HG02973 (cell line): ENCODE measurements at regions not wholly inside any gene's neighbourhood (a gene's known extent, or its start where the extent isn't known, plus 50 kb on each side); places are given as distances from the start of the nearest gene placed in this dataset.

ENCODE experiments used
- ATAC-seq: cut with Tn5 transposase; IDR thresholded peaks from one replicate; pipeline ENCODE4 v1.9.1; 2021; ENCODE audit warnings: moderate library complexity; ENCODE audit not compliant: unreplicated experiment

GRCh38 chr5:61949054-61949678 lies 356.8 kb upstream of the KIF2A start:
- no peak for ATAC-seq

DNA sequence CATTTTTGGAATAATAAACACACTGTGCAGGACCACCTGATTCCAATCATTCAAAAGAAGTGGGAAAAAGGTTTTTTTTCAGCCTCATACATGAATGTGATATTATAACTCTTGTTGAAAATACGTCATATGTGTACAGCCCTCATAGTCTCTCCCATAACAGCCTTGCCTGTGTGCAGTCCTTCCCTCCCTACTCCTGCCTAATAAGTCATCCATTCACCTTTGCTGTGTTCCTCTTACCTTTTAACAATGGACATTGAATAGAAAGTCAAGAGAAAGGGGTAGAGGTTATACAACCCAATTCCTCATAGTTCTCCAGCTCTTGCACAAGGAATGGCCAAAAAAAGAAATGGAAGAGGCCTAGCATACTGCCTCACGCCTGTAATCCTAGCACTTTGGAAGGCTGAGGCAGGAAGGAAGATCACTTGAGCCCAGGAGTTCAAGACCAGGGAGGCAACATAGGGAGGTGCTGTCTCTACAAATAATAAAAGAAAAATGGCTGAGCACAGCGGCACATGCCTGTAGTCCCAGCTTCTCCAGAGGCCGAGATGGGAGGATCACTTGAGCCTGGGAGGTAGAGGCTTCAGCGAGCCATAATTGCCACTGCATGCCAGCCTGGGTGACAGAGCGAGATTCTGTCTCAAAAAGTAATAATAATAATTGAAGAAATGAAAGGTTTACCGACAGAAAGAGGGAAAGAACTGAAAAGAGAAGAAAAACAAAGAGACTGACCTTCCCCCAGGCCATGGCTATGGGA lies 356.1 kb upstream of the KIF2A start:
- ATAC-seq = no peak

DNA sequence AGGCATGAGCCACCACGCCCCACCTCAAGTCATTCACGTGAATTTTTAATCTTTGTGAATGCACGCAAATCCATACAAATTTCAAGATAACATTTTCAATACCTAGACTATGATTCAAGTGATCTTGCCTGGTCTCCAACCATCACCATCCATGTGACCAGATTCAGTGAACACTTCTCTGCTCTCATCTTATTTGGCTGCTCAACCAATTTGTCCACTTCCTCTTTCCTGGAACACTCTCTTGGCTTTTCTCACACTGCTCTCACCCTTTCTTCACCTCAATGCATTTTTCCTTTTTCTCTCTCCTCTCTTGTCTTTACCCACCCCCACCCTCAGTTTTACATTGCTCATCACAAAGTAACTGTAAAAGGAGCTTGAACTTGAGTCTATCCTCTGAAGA lies 354.7 kb upstream of the KIF2A start:
- no peak for ATAC-seq

- ATAC-seq = no peak
Observed at GRCh38 chr5:61953913-61954312, 352.1 kb upstream of the KIF2A start.

DNA sequence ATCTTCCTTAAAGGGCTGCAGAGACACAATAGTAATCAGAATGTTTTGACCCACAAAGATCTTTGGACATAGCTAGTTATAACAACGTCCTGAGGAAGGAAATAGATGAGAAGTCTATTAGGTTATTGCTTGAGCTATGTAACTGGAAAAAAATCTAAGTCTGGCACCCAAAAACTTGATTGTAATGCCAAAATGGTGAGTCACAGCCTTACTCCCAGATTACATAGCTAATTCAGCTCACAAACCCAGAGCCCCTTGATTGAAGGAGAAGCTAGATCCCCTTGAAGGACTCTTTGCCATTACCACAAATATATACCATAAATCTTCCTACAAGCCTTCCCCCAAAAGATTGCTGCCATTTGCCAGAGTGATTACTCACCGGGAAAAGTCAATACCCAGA lies 341.8 kb upstream of the KIF2A start:
- no peak for ATAC-seq

- ATAC-seq = no peak
Observed at GRCh38 chr5:61965069-61965468, 340.9 kb upstream of the KIF2A start.

GRCh38 chr5:61965490-61965889 lies 340.5 kb upstream of the KIF2A start:
- ATAC-seq = no peak

- ATAC-seq = no peak
Observed at GRCh38 chr5:61966296-61966955, 339.6 kb upstream of the KIF2A start.

GRCh38 chr5:61966997-61967396 lies 339.0 kb upstream of the KIF2A start:
- ATAC-seq = no peak

GRCh38 chr5:61967681-61968080 lies 338.3 kb upstream of the KIF2A start:
- no peak for ATAC-seq

- ATAC-seq = no peak
Observed at GRCh38 chr5:61969347-61969746, 336.7 kb upstream of the KIF2A start.

GRCh38 chr5:61969755-61970154 lies 336.3 kb upstream of the KIF2A start:
- no peak for ATAC-seq

DNA sequence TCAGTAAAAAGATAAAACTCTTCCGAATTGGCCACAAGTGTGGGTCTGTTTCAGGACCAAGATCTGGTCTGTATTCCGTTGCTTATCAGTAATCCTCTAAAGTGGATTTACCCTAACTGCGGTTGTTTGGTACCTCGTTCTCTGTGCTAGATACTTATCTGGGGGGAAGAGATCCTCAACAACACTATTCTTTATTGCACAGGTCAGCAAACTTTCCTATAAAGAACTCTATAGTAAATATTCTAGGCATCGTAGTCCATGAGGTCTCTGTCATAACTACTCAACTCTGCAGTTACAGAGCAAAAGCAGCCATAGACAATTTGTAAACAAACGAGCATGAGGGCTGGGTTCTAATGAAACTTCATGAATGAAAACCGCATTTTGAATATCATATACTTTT lies 335.8 kb upstream of the KIF2A start:
- ATAC-seq = no peak

GRCh38 chr5:61974680-61975079 lies 331.3 kb upstream of the KIF2A start:
- peak; percentile 69 for ATAC-seq

DNA sequence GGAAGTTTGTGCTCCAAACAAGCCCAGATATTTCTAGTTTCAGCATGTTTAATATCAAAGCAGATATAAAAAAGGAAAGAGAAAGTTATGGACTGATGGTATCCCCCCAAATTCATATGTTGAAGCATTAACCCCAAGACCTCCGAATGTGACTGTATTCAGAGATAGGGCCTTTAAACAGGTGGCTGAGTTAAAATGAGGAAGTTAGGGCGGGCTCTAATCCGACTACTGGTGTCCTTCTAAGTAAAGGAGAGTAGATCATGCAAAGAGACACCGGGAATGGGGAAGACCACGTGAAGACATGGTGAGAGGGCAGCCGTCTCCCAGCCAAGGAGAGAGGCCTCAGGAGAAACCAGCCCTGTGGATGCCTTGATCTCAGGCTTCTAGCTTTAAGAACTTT lies 324.1 kb upstream of the KIF2A start:
- no peak for ATAC-seq

- no peak for ATAC-seq
Observed at GRCh38 chr5:61991430-61991829, 314.6 kb upstream of the KIF2A start.

GRCh38 chr5:61991866-61992265 lies 314.1 kb upstream of the KIF2A start:
- ATAC-seq = no peak

DNA sequence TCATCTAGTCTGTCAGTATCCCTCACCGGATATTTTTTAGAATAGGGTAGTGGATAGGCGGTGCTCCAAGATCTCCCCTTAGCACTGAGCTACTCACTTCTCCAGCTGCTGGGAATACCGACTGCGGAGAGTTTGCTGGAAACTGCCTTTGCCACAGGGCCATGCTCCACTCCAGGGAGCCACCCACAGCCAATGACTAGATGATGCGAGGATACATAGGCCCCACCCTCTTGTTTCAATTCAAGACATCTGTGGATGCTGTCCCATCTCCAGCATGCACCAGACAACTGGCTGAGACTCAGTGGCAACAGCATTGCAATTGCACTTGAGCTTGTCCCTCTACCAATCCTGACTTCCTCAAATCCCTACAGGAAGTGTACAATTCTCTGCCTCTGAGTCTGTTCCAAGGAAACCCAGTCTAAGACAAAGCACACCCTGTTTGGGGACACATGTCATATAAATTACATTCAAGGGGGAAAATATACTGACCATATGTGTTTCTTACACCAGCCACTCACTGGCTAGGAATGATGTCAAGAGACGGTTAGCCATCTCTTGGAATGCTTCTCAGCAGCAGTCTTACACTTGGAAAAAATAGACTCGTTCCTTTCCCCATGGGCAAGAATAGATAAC lies 312.6 kb upstream of the KIF2A start:
- ATAC-seq = no peak

DNA sequence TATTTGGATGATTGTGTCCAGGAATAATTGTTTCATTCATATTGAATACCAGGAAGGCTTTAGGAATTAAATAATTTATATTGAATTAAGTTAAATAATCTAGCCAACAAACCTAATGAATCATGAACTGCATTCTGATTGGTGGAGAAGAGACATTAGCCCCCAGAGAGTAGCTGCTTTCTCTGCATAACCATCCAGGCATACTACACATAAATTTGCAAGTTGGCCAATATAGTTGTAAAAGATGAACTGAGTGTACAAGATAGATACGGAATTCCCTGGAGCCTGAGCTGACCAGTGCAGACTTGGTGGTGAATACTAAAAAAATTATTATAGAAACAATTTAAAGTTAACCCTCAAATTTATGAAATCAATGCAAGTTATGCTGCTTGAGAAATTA lies 311.8 kb upstream of the KIF2A start:
- ATAC-seq = no peak

DNA sequence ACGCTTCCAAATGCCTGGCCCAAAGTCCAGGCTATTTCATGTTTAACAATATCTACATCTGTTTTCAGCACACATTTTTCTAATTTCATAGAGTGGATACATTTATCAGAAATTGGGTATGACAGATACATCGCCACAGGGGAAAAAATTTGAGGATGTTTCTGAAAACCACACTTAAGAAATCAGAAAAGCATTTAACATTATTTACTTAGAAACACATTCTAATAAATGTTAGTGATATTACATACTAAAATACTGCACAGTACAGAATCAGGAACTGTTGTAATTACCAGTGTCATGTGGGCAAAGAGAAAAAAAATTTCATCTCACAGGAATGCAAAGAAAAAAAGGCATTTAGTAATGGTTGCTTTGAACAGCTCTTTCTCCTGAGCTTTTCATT lies 310.5 kb upstream of the KIF2A start:
- no peak for ATAC-seq

DNA sequence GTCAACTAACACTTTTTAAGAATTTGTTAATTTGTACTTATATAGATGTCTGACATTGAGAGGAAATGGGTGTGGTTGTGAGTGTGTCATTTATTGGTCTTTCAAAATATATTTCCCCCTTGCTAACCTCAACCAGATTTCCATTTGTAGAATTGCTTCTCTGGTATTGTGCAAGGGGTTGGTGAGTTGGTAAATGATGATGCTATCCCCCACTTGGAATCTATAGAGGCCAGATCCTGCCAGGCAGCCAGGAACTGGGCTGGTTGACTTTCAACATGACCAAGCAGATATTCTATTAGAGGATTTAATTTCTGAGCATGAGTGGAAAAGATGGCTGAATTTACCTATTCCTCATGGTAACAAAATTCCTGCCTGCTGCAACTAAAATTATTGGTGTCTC lies 306.6 kb upstream of the KIF2A start:
- ATAC-seq = no peak

- ATAC-seq = no peak
Observed at GRCh38 chr5:62000646-62001045, 305.4 kb upstream of the KIF2A start.
